Brain pericyte (primary cell): ENCODE measurements at regions not wholly inside any gene's neighbourhood (a gene's known extent, or its start where the extent isn't known, plus 50 kb on each side); places are given as distances from the start of the nearest gene placed in this dataset.
"Not testable (repeated sequence)": the region's sequence is repeated elsewhere in the genome, so short reads cannot be mapped to it uniquely, and the experiment has no call there.

Experiments used
- DNase-seq: peaks from one replicate; pipeline ENCODE4 v3.0.0-alpha.2; 2012; ENCODE audit warnings: low read depth, low spot score

- no peak for DNase-seq
Observed at GRCh38 chr13:94816256-94816655, 103.9 kb upstream of the SOX21 start.

GRCh38 chr13:94813920-94814475 is 101.7 kb upstream of the SOX21 start:
- no peak for DNase-seq

GRCh38 chr13:94811753-94812152 is 99.4 kb upstream of the SOX21 start:
- no peak for DNase-seq

DNA sequence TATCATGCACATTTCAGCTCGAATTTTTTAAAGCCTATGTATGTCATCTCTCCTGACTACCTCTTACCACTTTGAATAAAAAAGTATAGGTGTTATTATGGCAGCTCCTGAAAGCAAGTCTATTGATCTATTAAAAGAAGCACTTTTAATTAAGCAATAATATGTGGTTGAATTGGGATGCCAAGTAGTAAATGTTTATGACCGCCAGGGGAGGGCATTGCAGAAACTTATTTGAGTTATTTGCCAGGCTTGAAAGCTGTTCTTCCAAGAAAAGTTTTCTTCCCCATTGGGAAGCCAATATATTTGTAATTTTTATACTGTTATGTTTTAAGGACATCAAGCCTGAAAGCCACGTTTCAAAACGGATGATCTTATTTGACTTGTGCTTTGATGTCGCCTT is 88.1 kb upstream of the SOX21 start:
- no peak for DNase-seq

DNA sequence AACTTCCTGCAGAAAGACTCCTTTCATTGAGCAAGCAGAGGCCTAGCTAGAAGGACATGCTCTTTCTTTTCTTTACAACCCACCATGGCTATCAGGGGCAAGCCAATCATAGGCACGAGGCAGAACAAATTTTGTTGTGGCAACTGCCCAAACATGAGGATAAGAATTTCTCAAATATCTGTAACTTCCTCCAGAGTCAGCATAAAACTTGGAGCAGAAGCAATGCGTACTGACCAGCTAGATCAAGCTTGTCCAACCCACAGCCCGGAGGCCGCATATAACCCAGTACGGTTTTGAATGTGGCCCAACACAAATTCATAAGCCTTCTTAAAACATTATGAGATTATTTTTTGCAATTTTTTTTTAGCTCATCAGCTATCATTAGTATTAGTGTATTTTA is 87.0 kb upstream of the SOX21 start:
- DNase-seq: no peak

DNA sequence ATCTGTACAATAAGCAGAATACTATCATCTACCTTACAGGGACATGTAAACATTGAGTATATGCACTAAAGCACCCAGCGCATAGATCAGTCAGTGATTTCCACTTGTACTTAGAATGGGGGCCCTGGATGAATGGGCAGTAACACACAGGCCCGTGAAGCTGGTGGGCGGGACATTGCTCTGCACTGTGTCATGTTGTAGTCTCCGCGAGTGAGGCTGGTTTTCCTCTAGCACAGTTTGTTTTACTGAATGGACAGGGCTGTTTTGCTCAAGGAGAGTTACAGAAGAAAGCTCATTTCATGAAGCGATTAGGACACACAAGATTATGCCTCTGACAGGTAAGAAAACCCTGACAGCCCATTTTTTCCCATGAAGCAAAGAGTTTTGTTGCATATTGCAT is 86.4 kb upstream of the SOX21 start:
- DNase-seq: no peak

- DNase-seq: no peak
Observed at GRCh38 chr13:94795292-94795691, 82.9 kb upstream of the SOX21 start.

DNA sequence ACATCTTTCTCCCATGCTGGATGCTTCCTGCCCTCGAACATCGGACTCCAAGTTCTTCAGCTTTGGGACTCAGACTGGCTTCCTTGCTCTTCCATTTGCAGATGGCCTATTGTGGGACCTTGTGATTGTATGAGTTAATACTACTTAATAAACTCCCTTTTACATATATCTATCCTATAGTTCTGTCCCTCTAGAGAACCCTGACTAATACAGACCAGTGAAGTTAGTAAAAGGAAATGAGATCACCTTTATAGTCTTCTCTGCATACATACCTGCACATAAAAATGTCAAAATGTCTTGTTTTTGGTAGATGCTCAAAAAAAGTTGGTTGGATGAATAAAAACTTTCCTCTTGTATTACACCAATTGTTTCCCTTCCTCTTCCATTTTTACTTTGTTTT is 73.9 kb upstream of the SOX21 start:
- not testable (repeated sequence) for DNase-seq

- no peak for DNase-seq
Observed at GRCh38 chr13:94784066-94784465, 71.7 kb upstream of the SOX21 start.

DNA sequence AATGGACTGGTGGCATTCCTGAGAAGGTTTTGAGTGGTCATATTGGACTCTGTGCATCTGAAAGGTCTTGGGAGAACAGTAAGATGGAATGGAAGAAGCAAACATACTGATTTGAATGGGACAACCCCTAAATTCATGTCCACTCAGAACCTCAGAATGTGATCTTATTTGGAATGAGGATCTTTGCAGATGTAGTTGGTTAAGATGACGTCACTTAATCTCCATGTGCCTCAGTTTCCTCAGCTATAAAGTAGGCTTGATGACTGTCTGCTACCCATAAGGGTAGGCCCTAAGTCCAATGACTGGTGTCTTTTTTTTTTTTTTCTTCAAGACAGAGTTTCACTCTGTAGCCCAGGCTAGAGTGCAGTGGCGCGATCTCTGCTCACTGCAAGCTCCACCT is 71.1 kb upstream of the SOX21 start:
- DNase-seq: no peak

DNA sequence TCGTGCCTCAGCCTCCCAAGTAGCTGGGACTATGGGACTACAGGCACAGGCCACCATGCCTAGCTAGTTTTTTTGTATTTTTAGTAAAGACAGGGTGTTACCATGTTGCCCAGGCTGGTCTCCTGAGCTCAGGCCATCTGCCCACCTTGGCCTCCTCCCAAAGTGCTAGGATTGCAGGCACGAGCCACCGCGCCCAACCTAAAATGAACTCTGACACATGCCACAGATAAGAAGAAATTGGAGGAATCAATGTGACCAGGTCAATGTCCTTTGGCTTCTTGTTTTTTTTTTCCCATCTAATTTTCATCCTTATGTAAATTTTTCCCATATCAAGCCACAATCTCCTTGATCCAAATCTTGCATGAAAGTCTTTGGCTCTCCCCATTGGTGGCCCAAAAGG is 68.1 kb upstream of the SOX21 start:
- no peak for DNase-seq

DNA sequence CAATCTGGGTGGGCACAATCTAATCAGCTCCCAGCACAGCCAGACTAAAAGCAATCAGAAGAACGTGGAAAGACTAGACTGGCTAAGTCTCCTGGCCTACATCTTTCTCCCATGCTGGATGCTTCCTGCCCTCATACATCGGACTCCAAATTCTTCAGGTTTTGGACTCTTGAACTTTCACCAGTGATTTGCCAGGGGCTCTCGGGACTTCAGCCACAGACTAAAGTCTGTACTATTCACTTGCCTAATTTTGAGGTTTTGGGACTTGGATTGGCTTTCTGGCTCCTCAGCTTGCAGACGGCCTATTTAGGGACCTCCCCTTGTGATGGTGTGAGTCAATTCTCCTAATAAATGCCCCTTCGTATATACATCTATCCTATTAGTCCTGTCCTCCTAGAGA is 66.6 kb upstream of the SOX21 start:
- DNase-seq: no peak

DNA sequence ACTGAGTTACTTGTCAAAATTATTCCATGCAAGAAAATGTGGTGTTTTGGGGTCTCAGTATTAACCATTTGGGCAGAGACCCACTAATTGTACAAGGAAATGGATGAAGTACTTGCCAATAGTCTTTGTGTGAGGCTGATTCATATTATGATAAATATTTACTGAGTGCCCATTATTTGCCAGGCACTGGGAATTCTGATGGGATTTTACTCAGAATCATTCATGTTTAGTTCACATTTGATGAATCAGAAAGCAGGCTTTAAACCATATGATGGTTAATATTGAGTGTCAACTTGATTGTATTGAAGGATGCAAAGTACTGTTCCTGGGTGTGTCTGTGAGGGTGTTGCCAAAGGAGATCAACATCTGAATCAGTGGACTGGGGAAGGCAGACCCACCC is 66.2 kb upstream of the SOX21 start:
- no peak for DNase-seq

GRCh38 chr13:94776956-94777355 is 64.6 kb upstream of the SOX21 start:
- no peak for DNase-seq

DNA sequence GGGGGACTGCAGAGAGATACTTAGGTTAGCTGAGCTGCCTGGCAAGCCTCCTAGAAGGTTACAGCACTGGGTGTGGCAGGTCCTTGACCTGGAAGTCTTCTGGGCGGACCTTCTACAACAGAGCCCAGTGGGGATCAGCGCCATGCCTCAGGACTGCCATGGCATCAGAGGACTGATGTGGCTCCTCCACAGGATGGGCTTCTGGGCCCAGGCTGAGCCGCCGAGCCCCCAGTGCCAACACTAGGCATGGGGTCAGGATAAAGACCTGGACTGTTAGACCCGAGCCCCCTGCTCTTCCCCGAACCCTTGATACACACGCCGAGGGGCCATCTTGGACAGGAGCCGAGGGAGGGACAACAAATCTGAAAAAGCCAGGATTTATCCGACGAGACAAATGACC is 64.0 kb upstream of the SOX21 start:
- no peak for DNase-seq

- no peak for DNase-seq
Observed at GRCh38 chr13:94765814-94766213, 53.5 kb upstream of the SOX21 start.

- no peak for DNase-seq
Observed at GRCh38 chr13:94764576-94765321, 52.4 kb upstream of the SOX21 start.
